ENCODE measurements at regions not wholly inside any gene's neighbourhood (a gene's known extent, or its start where the extent isn't known, plus 50 kb on each side); places are given as distances from the start of the nearest gene placed in this dataset.

DNA sequence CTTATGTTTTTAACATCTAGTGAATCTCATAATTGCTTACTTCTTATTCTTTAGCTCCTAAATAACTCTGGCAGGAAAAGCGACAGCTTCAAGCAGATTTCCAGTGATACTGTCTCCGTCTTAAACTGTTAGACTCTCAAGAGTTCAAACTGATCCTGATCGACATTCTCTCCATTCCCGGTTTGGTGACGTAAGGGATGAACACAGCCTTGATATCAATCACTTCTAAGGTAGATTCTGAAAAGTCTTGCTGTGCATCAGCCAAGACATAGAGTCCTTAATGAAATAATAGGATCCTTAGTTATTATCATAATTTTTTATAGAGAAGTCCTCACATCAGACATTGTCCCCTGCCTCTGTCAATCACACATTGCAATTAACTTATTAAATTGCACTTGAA is 534.6 kb downstream of the TFEC start:
- Histone ChIP-seq H3K4me3 (replicated peaks in 1 of 3) (no peak overlapping the region), H3K27ac (no peak overlapping the region), H3K27me3 (no peaks in the 10 kb centered on the region), H3K4me1 (no peaks in the 10 kb centered on the region), H3K36me3 (no peaks in the 10 kb centered on the region), H3K9me3 (no peaks in the 10 kb centered on the region)
- WGBS, 2 donors, result 78 to 79% methylated on average over 5 of the region's 5 CpGs
- intact Hi-C loops (cut with DNase I), result no loop called here
- TF ChIP-seq, protein P1, sequence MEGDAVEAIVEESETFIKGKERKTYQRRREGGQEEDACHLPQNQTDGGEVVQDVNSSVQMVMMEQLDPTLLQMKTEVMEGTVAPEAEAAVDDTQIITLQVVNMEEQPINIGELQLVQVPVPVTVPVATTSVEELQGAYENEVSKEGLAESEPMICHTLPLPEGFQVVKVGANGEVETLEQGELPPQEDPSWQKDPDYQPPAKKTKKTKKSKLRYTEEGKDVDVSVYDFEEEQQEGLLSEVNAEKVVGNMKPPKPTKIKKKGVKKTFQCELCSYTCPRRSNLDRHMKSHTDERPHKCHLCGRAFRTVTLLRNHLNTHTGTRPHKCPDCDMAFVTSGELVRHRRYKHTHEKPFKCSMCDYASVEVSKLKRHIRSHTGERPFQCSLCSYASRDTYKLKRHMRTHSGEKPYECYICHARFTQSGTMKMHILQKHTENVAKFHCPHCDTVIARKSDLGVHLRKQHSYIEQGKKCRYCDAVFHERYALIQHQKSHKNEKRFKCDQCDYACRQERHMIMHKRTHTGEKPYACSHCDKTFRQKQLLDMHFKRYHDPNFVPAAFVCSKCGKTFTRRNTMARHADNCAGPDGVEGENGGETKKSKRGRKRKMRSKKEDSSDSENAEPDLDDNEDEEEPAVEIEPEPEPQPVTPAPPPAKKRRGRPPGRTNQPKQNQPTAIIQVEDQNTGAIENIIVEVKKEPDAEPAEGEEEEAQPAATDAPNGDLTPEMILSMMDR (IDR thresholded peaks at IDR 0.05), result no peak
- TF ChIP-seq POLR2A (IDR thresholded peaks at IDR 0.05), result no peak
- DNase-seq, result no peak

GRCh38 chr7:115494529-115495147 is 535.9 kb downstream of the TFEC start:
- H3K4me3 ChIP-seq (replicated peaks in 1 of 3), result no peak overlapping the region
- TF ChIP-seq, protein P1 (IDR thresholded peaks at IDR 0.05), result no peak
- TF ChIP-seq POLR2A (IDR thresholded peaks at IDR 0.05), result no peak
- H3K27me3 ChIP-seq, result no peaks in the 10 kb centered on the region
- H3K9me3 ChIP-seq, result no peaks in the 10 kb centered on the region
- H3K27ac ChIP-seq, result no peak overlapping the region
- no peaks in the 10 kb centered on the region for H3K36me3 ChIP-seq
- WGBS, 2 donors, result 66 to 71% methylated on average over 5 of the region's 5 CpGs
- intact Hi-C loops (cut with DNase I), result no loop called here
- DNase-seq, result no peak
- H3K4me1 ChIP-seq, result no peaks in the 10 kb centered on the region

- no peak overlapping the region for H3K4me3 ChIP-seq (replicated peaks in 1 of 3)
- H3K4me1 ChIP-seq, result no peaks in the 10 kb centered on the region
- TF ChIP-seq, protein P1 (IDR thresholded peaks at IDR 0.05), result no peak
- TF ChIP-seq POLR2A (IDR thresholded peaks at IDR 0.05), result no peak
- H3K27ac ChIP-seq, result no peak overlapping the region
- no peaks in the 10 kb centered on the region for H3K27me3 ChIP-seq
- H3K9me3 ChIP-seq, result no peaks in the 10 kb centered on the region
- no peaks in the 10 kb centered on the region for H3K36me3 ChIP-seq
- intact Hi-C loops (cut with DNase I), result no loop called here
- WGBS, 2 donors, result 86% methylated on average over 3 of the region's 3 CpGs
- DNase-seq, result no peak
These were observed 537.2 kb downstream of the TFEC start for GRCh38 chr7:115493381-115493780.

DNA sequence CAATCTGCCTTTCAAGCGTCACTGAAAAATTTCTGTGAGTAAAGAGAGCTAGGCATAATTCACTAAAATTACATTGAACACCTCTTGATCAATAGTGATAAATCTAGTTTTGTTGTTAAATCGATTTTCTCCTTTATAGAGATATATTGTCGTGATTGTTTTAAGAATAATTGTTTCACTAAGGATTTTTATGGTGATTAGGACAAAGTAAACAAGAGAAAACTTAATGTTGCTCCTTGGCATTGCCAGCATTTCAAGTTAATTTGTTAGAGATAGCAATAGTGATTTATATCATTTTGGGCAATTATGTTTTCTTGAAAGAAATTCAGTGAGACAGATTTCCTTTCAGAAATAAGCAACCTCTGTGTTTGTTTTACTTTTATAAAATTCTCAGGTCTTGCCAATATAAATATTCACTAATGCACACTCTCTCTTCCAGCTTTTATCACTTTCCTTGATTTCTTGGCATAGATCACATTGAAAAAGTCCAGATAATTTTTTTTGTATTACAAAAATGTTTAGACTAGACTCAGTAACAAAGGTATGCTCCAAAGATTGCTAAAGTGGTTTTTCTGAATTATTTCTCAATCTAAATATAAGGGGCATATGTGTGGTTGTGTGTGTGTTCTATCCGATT is 538.7 kb downstream of the TFEC start:
- Histone ChIP-seq H3K27ac (no peak overlapping the region), H3K4me3 (replicated peaks in 1 of 3) (no peak overlapping the region), H3K36me3 (no peaks in the 10 kb centered on the region), H3K27me3 (no peaks in the 10 kb centered on the region), H3K9me3 (no peaks in the 10 kb centered on the region), H3K4me1 (no peaks in the 10 kb centered on the region)
- no peak for TF ChIP-seq POLR2A (IDR thresholded peaks at IDR 0.05)
- TF ChIP-seq, protein P1 (IDR thresholded peaks at IDR 0.05), result no peak
- no peak for DNase-seq
- intact Hi-C loops (cut with DNase I), result no loop called here
- WGBS, 2 donors, result 73 to 77% methylated on average over 4 of the region's 4 CpGs

GRCh38 chr7:115479448-115479847 is 551.1 kb downstream of the TFEC start:
- 91 to 94% methylated on average over 1 of the region's 1 CpG for WGBS, 2 donors

More at GRCh38 chr7:115479448-115479847, 551.1 kb downstream of the TFEC start:
- DNase-seq, result no peak
- Histone ChIP-seq H3K4me3 (replicated peaks in 1 of 3) (no peak overlapping the region), H3K27me3 (no peaks in the 10 kb centered on the region), H3K4me1 (peaks cover 0 to 8% of the 10 kb centered on the region in 2 donors), H3K9me3 (no peaks in the 10 kb centered on the region), H3K27ac (no peak overlapping the region), H3K36me3 (no peaks in the 10 kb centered on the region)
- TF ChIP-seq, protein P1 (IDR thresholded peaks at IDR 0.05), result no peak
- no peak for TF ChIP-seq POLR2A (IDR thresholded peaks at IDR 0.05)
- intact Hi-C loops (cut with DNase I), result no loop called here
